Body of pancreas (tissue), 4 donors: ENCODE measurements at regions not wholly inside any gene's neighbourhood (a gene's known extent, or its start where the extent isn't known, plus 50 kb on each side); places are given as distances from the start of the nearest gene placed in this dataset.

Experiments
- POLR2A ChIP-seq, 3 donors: fragments of 450-650 bp; IDR thresholded peaks; one replicate each; pipeline ENCODE4 v1.6.1; 2016; ENCODE audit warnings: antibody characterized with exemption in 3 of 3, mild to moderate bottlenecking in 2 of 3
- TF ChIP-seq, protein P1 (sequence below), 7 experiments: fragments of 450-650 bp in 4 of 7; fragments of 200-600 bp in 3 of 7; sonication (generic) in 3 of 7; IDR thresholded peaks; one replicate each; pipeline ENCODE4 v1.5.1; 2016 to 2019; ENCODE audit warnings: antibody characterized with exemption in 7 of 7

DNA sequence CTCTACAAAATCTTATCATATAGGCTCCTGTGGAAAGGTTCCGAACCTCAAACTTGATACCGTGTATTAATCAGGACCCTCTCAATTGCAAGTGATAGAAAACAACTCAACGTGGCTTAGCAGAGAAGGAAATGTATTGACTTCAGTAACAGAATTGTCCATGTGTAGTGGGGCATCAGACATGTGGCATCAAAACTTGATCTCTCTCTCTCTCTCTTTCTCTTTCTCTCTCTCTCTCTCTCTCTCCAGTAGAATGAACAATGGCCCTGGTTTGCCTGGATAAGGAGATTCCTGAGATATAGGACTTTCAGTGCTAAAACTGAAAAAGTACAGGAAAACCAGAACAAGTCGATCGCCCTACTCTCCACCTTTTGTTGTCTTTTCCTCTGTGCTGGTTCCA, 168.2 kb downstream of the DRD1 start:
- TF ChIP-seq, protein P1, sequence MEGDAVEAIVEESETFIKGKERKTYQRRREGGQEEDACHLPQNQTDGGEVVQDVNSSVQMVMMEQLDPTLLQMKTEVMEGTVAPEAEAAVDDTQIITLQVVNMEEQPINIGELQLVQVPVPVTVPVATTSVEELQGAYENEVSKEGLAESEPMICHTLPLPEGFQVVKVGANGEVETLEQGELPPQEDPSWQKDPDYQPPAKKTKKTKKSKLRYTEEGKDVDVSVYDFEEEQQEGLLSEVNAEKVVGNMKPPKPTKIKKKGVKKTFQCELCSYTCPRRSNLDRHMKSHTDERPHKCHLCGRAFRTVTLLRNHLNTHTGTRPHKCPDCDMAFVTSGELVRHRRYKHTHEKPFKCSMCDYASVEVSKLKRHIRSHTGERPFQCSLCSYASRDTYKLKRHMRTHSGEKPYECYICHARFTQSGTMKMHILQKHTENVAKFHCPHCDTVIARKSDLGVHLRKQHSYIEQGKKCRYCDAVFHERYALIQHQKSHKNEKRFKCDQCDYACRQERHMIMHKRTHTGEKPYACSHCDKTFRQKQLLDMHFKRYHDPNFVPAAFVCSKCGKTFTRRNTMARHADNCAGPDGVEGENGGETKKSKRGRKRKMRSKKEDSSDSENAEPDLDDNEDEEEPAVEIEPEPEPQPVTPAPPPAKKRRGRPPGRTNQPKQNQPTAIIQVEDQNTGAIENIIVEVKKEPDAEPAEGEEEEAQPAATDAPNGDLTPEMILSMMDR (IDR thresholded peaks at IDR 0.05): no peak
- TF ChIP-seq POLR2A (IDR thresholded peaks at IDR 0.05): no peak
